HCT116 (cell line): ENCODE measurements at regions not wholly inside any gene's neighbourhood (a gene's known extent, or its start where the extent isn't known, plus 50 kb on each side); places are given as distances from the start of the nearest gene placed in this dataset.
"Not testable (repeated sequence)": the region's sequence is repeated elsewhere in the genome, so short reads cannot be mapped to it uniquely, and the experiment has no call there.

Experiments used
- ATAC-seq: fragments of 200-7000 bp; cut with Tn5 transposase; 2 replicates; pipeline ENCODE4 v1.9.1; 2020; ENCODE audit warnings: mild to moderate bottlenecking, moderate library complexity
- BruUV-seq: library from RNA; stranded (reverse); fragments of 400-500 nt; replicated peaks from 2 replicates; lab custom pipeline; 2021; lab: Mats Ljungman, UMichigan
- CTCF ChIA-PET: fragments of 300-600 bp; sonication (Branson Sonifier 250); formaldehyde crosslinking; loops from one replicate; lab custom pipeline; 2021; ENCODE audit warnings: antibody characterized with exemption; lab: Charles Lee
- POLR2A ChIA-PET: fragments of 300-600, 350-600 bp; sonication (Branson Sonifier 250); formaldehyde crosslinking; loops from one replicate; lab custom pipeline; 2021; ENCODE audit warnings: antibody characterized with exemption; lab: Charles Lee
- RAD21 ChIA-PET, 2 experiments: fragments of 300-600 bp; sonication (Branson Sonifier 250); formaldehyde crosslinking; loops; one replicate each; lab custom pipeline; 2023; ENCODE audit warnings: low total read pairs in 2 of 2; ENCODE audit not compliant: uncharacterized antibody in 2 of 2, unreplicated experiment in 2 of 2, low non-redundant PET in 1 of 2; lab: Charles Lee
- DNase-seq: peaks from one replicate; pipeline ENCODE4 v3.0.0-alpha.2; 2010; ENCODE audit warnings: low read depth, low spot score
- H2AFZ ChIP-seq: fragments of 200-600 bp; shearing (Covaris generic), sonication (generic); 2 replicates; pipeline ENCODE4 v1.6.1; 2017; ENCODE audit warnings: low read depth, mixed run types, mixed read lengths, antibody characterized with exemption, low read length; ENCODE audit not compliant: poor library complexity, severe bottlenecking
- H3K27ac ChIP-seq: 2 replicates; pipeline ENCODE4 v1.5.1; 2012; ENCODE audit warnings: low read depth, low read length
- H3K27me3 ChIP-seq: fragments of 200-600 bp; sonication (generic); 2 replicates; pipeline ENCODE4 v1.6.1; 2016; ENCODE audit warnings: mixed run types, low read length, mixed read lengths; ENCODE audit not compliant: insufficient read depth
- H3K36me3 ChIP-seq, 2 experiments: fragments of 200-500 bp in 1 of 2; fragments of 200-600 bp in 1 of 2; sonication (Bioruptor generic) in 1 of 2; sonication (generic) in 1 of 2; 2 replicates each; pipeline versions ENCODE4 v1.5.1 to v1.6.1; 2014 to 2016; ENCODE audit warnings: low read length in 2 of 2, inconsistent platforms in 1 of 2, mixed read lengths in 1 of 2, mixed run types in 1 of 2; ENCODE audit not compliant: insufficient read depth in 2 of 2, control insufficient read depth in 1 of 2
- H3K4me1 ChIP-seq, 2 experiments: fragments of 200-600 bp in 1 of 2; sonication (generic) in 1 of 2; 2 replicates each; pipeline versions ENCODE4 v1.5.1 to v1.6.1; 2012 to 2017; ENCODE audit warnings: low read length in 2 of 2, inconsistent platforms in 1 of 2, mild to moderate bottlenecking in 1 of 2, mixed read lengths in 1 of 2, mixed run types in 1 of 2, moderate library complexity in 1 of 2; ENCODE audit not compliant: insufficient read depth in 2 of 2, control insufficient read depth in 1 of 2
- H3K4me2 ChIP-seq: fragments of 200-600 bp; sonication (generic); 2 replicates; pipeline ENCODE4 v1.6.1; 2017; ENCODE audit warnings: mixed run types, low read length, mixed read lengths
- H3K4me3 ChIP-seq, 2 experiments: fragments of 200-600 bp in 1 of 2; sonication (generic) in 1 of 2; replicated peaks in 1 of 2; 2 replicates each; pipeline ENCODE4 v1.5.1; 2011 to 2016; ENCODE audit warnings: low read length in 2 of 2, control low read depth in 1 of 2, low read depth in 1 of 2, mild to moderate bottlenecking in 1 of 2, mixed read lengths in 1 of 2, mixed run types in 1 of 2
- H3K79me2 ChIP-seq: fragments of 200-600 bp; sonication (generic); 2 replicates; pipeline ENCODE4 v1.6.1; 2017; ENCODE audit warnings: mild to moderate bottlenecking, mixed run types, low read length, moderate library complexity, mixed read lengths; ENCODE audit not compliant: insufficient read depth
- H3K9ac ChIP-seq: fragments of 200-600 bp; sonication (generic); 2 replicates; pipeline ENCODE4 v1.6.1; 2016; ENCODE audit warnings: low read length, mixed read lengths
- H3K9me2 ChIP-seq: fragments of 200-600 bp; sonication (generic), shearing (Covaris generic); 2 replicates; pipeline ENCODE4 v1.6.1; 2017; ENCODE audit warnings: mixed run types, mild to moderate bottlenecking, moderate library complexity; ENCODE audit not compliant: insufficient read depth
- H3K9me3 ChIP-seq, 2 experiments: fragments of 200-500 bp in 1 of 2; fragments of 200-600 bp in 1 of 2; sonication (Bioruptor generic) in 1 of 2; sonication (generic) in 1 of 2; 2 replicates each; pipeline ENCODE4 v1.6.1; 2014 to 2017; ENCODE audit warnings: low read length in 2 of 2, mixed read lengths in 2 of 2, inconsistent platforms in 1 of 2, low read depth in 1 of 2, mild to moderate bottlenecking in 1 of 2, mixed run types in 1 of 2, moderate library complexity in 1 of 2; ENCODE audit not compliant: control insufficient read depth in 1 of 2, insufficient read depth in 1 of 2
- H4K20me1 ChIP-seq: fragments of 200-600 bp; sonication (generic), shearing (Covaris generic); 2 replicates; pipeline ENCODE4 v1.6.1; 2017; ENCODE audit warnings: mixed run types, mild to moderate bottlenecking, moderate library complexity; ENCODE audit not compliant: insufficient read depth
- intact Hi-C: fragments of 100-400 bp; cut with micrococcal nuclease; formaldehyde crosslinking; loops from 2 replicates; pipeline ENCODE4 v1.10.0; 2022

DNA sequence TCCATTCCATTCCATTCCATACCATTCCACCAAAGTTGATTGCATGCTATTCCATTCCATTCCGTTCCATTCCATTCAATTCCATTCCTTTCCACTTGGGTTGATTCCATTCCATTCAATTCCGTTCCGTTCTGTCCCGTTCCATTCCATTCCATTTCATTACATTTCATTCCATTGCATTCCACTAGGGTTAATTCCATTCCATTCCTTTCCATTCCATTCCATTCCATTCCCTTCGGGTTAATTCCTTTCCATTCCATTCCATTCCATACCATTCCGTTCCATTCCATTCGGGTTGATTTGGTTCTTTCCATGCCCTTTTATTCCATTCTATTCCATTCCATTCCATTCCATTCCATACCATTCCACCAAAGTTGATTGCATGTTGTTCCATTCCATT, 131.9 kb downstream of the CWH43 start:
- H3K9ac ChIP-seq, DNase-seq, H3K27me3 ChIP-seq, intact Hi-C loops, H3K4me2 ChIP-seq, H3K36me3 ChIP-seq, ATAC-seq, RAD21 ChIA-PET, H3K4me1 ChIP-seq, H3K4me3 ChIP-seq, H3K79me2 ChIP-seq, H3K27ac ChIP-seq, BruUV-seq, H3K9me2 ChIP-seq, H2AFZ ChIP-seq, POLR2A ChIA-PET, CTCF ChIA-PET, H4K20me1 ChIP-seq: not testable (repeated sequence)
- H3K9me3 ChIP-seq = peaks cover 55 to 76% of the 10 kb centered on the region in 2 experiments

- DNase-seq, RAD21 ChIA-PET, H3K36me3 ChIP-seq, H4K20me1 ChIP-seq, intact Hi-C loops, H3K4me1 ChIP-seq, POLR2A ChIA-PET, H3K9me2 ChIP-seq, BruUV-seq, H3K27me3 ChIP-seq, H2AFZ ChIP-seq, H3K4me3 ChIP-seq, H3K9ac ChIP-seq, H3K4me2 ChIP-seq, H3K79me2 ChIP-seq, CTCF ChIA-PET, H3K27ac ChIP-seq: not testable (repeated sequence)
- ATAC-seq = peak; percentile 48
- H3K9me3 ChIP-seq = peaks cover 55 to 70% of the 10 kb centered on the region in 2 experiments
Observed at GRCh38 chr4:49118379-49119212, 132.5 kb downstream of the CWH43 start.

DNA sequence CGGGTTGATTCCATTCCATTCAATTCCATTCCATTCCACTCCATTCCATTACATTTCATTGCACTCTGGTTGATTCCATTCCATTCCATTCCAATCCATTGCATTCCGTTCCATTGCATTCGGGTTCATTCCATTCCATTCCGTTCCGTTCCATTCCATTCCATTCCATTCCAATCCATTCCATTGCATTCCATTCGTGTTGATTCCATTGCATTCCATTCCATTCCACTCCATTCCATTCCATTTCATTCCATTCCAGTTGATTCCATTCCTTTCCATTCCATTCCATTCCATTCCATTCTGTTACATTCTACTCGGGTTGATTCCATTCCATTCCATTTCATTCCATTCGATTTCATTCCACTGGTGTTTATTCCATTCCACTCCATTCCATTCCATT, 133.3 kb downstream of the CWH43 start:
- H3K9me2 ChIP-seq, CTCF ChIA-PET, H3K36me3 ChIP-seq, POLR2A ChIA-PET, H4K20me1 ChIP-seq, H3K4me2 ChIP-seq, DNase-seq, RAD21 ChIA-PET, H3K4me3 ChIP-seq, intact Hi-C loops, H3K27ac ChIP-seq, H3K9ac ChIP-seq, H2AFZ ChIP-seq, BruUV-seq, H3K27me3 ChIP-seq, H3K79me2 ChIP-seq, H3K4me1 ChIP-seq: not testable (repeated sequence)
- ATAC-seq = peak; percentile 26; the same call in 1 of the 2 replicates
- peaks cover 55 to 63% of the 10 kb centered on the region in 2 experiments for H3K9me3 ChIP-seq

GRCh38 chr4:49120042-49120779, 134.1 kb downstream of the CWH43 start:
- H3K4me2 ChIP-seq, RAD21 ChIA-PET, CTCF ChIA-PET, DNase-seq, BruUV-seq, intact Hi-C loops, H4K20me1 ChIP-seq, H3K4me3 ChIP-seq, H3K9me2 ChIP-seq, H3K9ac ChIP-seq, H2AFZ ChIP-seq, H3K27me3 ChIP-seq, POLR2A ChIA-PET, H3K27ac ChIP-seq, H3K36me3 ChIP-seq, H3K79me2 ChIP-seq, H3K4me1 ChIP-seq: not testable (repeated sequence)
- 0 out of 2 replicates have a peak, but pooled peaks have one; percentile 29 for ATAC-seq
- peaks cover 46 to 54% of the 10 kb centered on the region in 2 experiments for H3K9me3 ChIP-seq
